ENCODE measurements at regions not wholly inside any gene's neighbourhood (a gene's known extent, or its start where the extent isn't known, plus 50 kb on each side); places are given as distances from the start of the nearest gene placed in this dataset.

DNA sequence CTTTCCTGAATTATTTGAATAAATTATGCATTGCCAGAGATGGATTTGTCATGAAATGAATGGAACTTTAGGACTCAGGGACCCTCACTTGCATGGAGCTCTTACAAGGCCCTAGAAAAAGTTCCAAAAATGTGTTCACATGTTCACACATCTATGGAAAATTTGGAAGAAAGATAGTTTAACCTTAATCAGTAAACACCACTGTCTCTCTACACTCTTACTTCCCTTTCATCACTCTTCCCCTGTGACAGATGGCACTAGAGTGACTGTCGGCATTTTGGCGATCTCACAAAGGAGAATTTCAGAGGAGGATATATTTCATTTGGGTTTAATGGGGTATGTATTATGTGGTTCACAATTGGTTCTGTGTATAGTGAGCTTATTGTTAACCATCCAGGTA, 600.8 kb downstream of the IGSF11 start:
- H3K4me1 Mint-ChIP-seq (ENCODE audit: low read depth), result no peaks in the 10 kb centered on the region
- ChIA-PET CTCF (no interaction called here), POLR2A (no interaction called here)
- H3K9me3 Mint-ChIP-seq, result peaks cover 6% of the 10 kb centered on the region
- no peaks in the 10 kb centered on the region for H3K9me3 ChIP-seq (ENCODE audit: control insufficient read depth in 1 of 2, insufficient read depth in 1 of 2, low read length in 2 of 2)
- H3K4me1 ChIP-seq (ENCODE audit: insufficient read depth, low read length), result no peaks in the 10 kb centered on the region
- H3K36me3 ChIP-seq (ENCODE audit: insufficient read depth, low read length), result no peaks in the 10 kb centered on the region
- ATAC-seq (ENCODE audit: poor library complexity) (no peak), DNase-seq (no peak)
- no peak overlapping the region for H3K27ac ChIP-seq (ENCODE audit: low read depth in 1 of 2, low read length in 2 of 2)
- intact Hi-C loops (cut with DNase I, micrococcal nuclease), result no loop called here
- no peaks in the 10 kb centered on the region for H3K27me3 Mint-ChIP-seq
- H3K27ac Mint-ChIP-seq, result no peak overlapping the region
- no peak overlapping the region for H3K4me3 ChIP-seq (ENCODE audit: low read length)
- H3K36me3 Mint-ChIP-seq (ENCODE audit: low read depth), result no peaks in the 10 kb centered on the region
- no peak for TF ChIP-seq CTCF (IDR thresholded peaks at IDR 0.05)
- H3K27me3 ChIP-seq (ENCODE audit: control insufficient read depth in 1 of 2, insufficient read depth in 2 of 2, low read length in 2 of 2), result no peaks in the 10 kb centered on the region
- no peak overlapping the region for H3K4me3 Mint-ChIP-seq

GRCh38 chr3:118435851-118436350, 598.7 kb downstream of the IGSF11 start:
- POLR2A ChIA-PET, result no interaction called here
- no peaks in the 10 kb centered on the region for H3K27me3 Mint-ChIP-seq

GRCh38 chr3:118436697-118437262, 597.9 kb downstream of the IGSF11 start:
- ChIA-PET CTCF (no interaction called here), POLR2A (no interaction called here)
- Mint-ChIP-seq H3K27me3 (no peaks in the 10 kb centered on the region), H3K4me1 (ENCODE audit: low read depth) (no peaks in the 10 kb centered on the region), H3K4me3 (no peak overlapping the region), H3K36me3 (ENCODE audit: low read depth) (no peaks in the 10 kb centered on the region), H3K27ac (no peak overlapping the region), H3K9me3 (peaks cover 4% of the 10 kb centered on the region)
- DNase-seq (no peak), ATAC-seq (ENCODE audit: poor library complexity) (no peak)
- intact Hi-C loops (cut with DNase I, micrococcal nuclease), result no loop called here
- H3K27me3 ChIP-seq (ENCODE audit: control insufficient read depth in 1 of 2, insufficient read depth in 2 of 2, low read length in 2 of 2), result no peaks in the 10 kb centered on the region
- no peaks in the 10 kb centered on the region for H3K9me3 ChIP-seq (ENCODE audit: control insufficient read depth in 1 of 2, insufficient read depth in 1 of 2, low read length in 2 of 2)
- no peak overlapping the region for H3K27ac ChIP-seq (ENCODE audit: low read depth in 1 of 2, low read length in 2 of 2)
- no peaks in the 10 kb centered on the region for H3K36me3 ChIP-seq (ENCODE audit: insufficient read depth, low read length)
- no peak for TF ChIP-seq CTCF (IDR thresholded peaks at IDR 0.05)
- no peaks in the 10 kb centered on the region for H3K4me1 ChIP-seq (ENCODE audit: insufficient read depth, low read length)
- H3K4me3 ChIP-seq (ENCODE audit: low read length), result no peak overlapping the region

More at GRCh38 chr3:118435851-118436350, 598.7 kb downstream of the IGSF11 start:
- H3K36me3 Mint-ChIP-seq (ENCODE audit: low read depth), result no peaks in the 10 kb centered on the region
- no peak for DNase-seq
- H3K4me1 ChIP-seq (ENCODE audit: insufficient read depth, low read length), result no peaks in the 10 kb centered on the region
- CTCF ChIA-PET, result interaction anchor here (0.9 kb wide), 1 partner anchor 8 kb away, joined by 3 read pairs; no protein-coding TSS in a partner anchor
- no peaks in the 10 kb centered on the region for H3K4me1 Mint-ChIP-seq (ENCODE audit: low read depth)
- no peak overlapping the region for H3K27ac Mint-ChIP-seq
- H3K27ac ChIP-seq (ENCODE audit: low read depth in 1 of 2, low read length in 2 of 2), result no peak overlapping the region
- no peak for ATAC-seq (ENCODE audit: poor library complexity)
- no peak for TF ChIP-seq CTCF (IDR thresholded peaks at IDR 0.05)
- H3K4me3 Mint-ChIP-seq, result no peak overlapping the region
- no peak overlapping the region for H3K4me3 ChIP-seq (ENCODE audit: low read length)
- no peaks in the 10 kb centered on the region for H3K27me3 ChIP-seq (ENCODE audit: control insufficient read depth in 1 of 2, insufficient read depth in 2 of 2, low read length in 2 of 2)
- no peaks in the 10 kb centered on the region for H3K36me3 ChIP-seq (ENCODE audit: insufficient read depth, low read length)
- no peaks in the 10 kb centered on the region for H3K9me3 ChIP-seq (ENCODE audit: control insufficient read depth in 1 of 2, insufficient read depth in 1 of 2, low read length in 2 of 2)
- intact Hi-C loops (cut with DNase I, micrococcal nuclease), result no loop called here
- H3K9me3 Mint-ChIP-seq, result peaks cover 4% of the 10 kb centered on the region

Measured in CD4-positive, alpha-beta T cell (primary cell).